BJ (cell line): ENCODE measurements at regions not wholly inside any gene's neighbourhood (a gene's known extent, or its start where the extent isn't known, plus 50 kb on each side); places are given as distances from the start of the nearest gene placed in this dataset.

Experiments
- CTCF ChIA-PET: fragments of 350-600 bp; formaldehyde crosslinking; extraction: SDS; loops from one replicate; lab custom pipeline; 2021; ENCODE audit warnings: antibody characterized with exemption, inconsistent platforms; lab: Yijun Ruan, JAX
- POLR2A ChIA-PET: fragments of 300-600 bp; sonication (Branson Sonifier 250); formaldehyde crosslinking; extraction: SDS; loops from one replicate; lab custom pipeline; 2021; ENCODE audit warnings: antibody characterized with exemption; lab: Charles Lee
- DNase-seq: peaks from one replicate; pipeline ENCODE4 v3.0.0-alpha.2; 2011; ENCODE audit warnings: low read depth
- H3K27me3 ChIP-seq: 2 replicates; pipeline ENCODE4 v1.6.0; 2011; ENCODE audit warnings: low read length; ENCODE audit not compliant: control insufficient read depth, insufficient read depth
- H3K36me3 ChIP-seq: 2 replicates; pipeline ENCODE4 v1.5.1; 2011; ENCODE audit warnings: low read length; ENCODE audit not compliant: control insufficient read depth, insufficient read depth
- H3K4me3 ChIP-seq: 2 replicates; pipeline ENCODE4 v1.5.1; 2011; ENCODE audit warnings: low read depth, mild to moderate bottlenecking, control low read depth, low read length
- CTCF ChIP-seq: IDR thresholded peaks from 2 replicates; pipeline ENCODE4 v1.5.1; 2011; ENCODE audit warnings: low read depth, mild to moderate bottlenecking, control low read depth, inconsistent platforms, low read length, moderate library complexity; ENCODE audit not compliant: insufficient read depth

GRCh38 chr5:87705876-87706275 lies 293.1 kb upstream of the CCNH start:
- no peak for TF ChIP-seq CTCF
- no peak overlapping the region for H3K4me3 ChIP-seq
- no peaks in the 10 kb centered on the region for H3K27me3 ChIP-seq
- ChIA-PET POLR2A (no interaction called here), CTCF (no interaction called here)
- no peak for DNase-seq
- no peaks in the 10 kb centered on the region for H3K36me3 ChIP-seq

- ChIA-PET CTCF (no interaction called here), POLR2A (no interaction called here)
- H3K4me3 ChIP-seq: no peak overlapping the region
- no peaks in the 10 kb centered on the region for H3K36me3 ChIP-seq
- TF ChIP-seq CTCF: no peak
- DNase-seq: no peak
- no peaks in the 10 kb centered on the region for H3K27me3 ChIP-seq
Measured at GRCh38 chr5:87686975-87687374, 274.2 kb upstream of the CCNH start.

- no peak for DNase-seq
- POLR2A ChIA-PET: no interaction called here
Measured at GRCh38 chr5:87686018-87686417, 273.3 kb upstream of the CCNH start.

GRCh38 chr5:87674235-87674634 lies 261.5 kb upstream of the CCNH start:
- no peak for TF ChIP-seq CTCF
- Histone ChIP-seq H3K4me3 (no peak overlapping the region), H3K27me3 (no peaks in the 10 kb centered on the region), H3K36me3 (no peaks in the 10 kb centered on the region)
- ChIA-PET POLR2A (no interaction called here), CTCF (no interaction called here)
- no peak for DNase-seq

More at GRCh38 chr5:87686018-87686417, 273.3 kb upstream of the CCNH start:
- Histone ChIP-seq H3K36me3 (no peaks in the 10 kb centered on the region), H3K27me3 (no peaks in the 10 kb centered on the region), H3K4me3 (no peak overlapping the region)
- CTCF ChIA-PET: no interaction called here
- TF ChIP-seq CTCF: no peak

- Histone ChIP-seq H3K4me3 (no peak overlapping the region), H3K36me3 (no peaks in the 10 kb centered on the region), H3K27me3 (no peaks in the 10 kb centered on the region)
- ChIA-PET POLR2A (no interaction called here), CTCF (no interaction called here)
- DNase-seq: no peak
- TF ChIP-seq CTCF: no peak
Measured at GRCh38 chr5:87671146-87671545, 258.4 kb upstream of the CCNH start.
